ENCODE measurements at regions not wholly inside any gene's neighbourhood (a gene's known extent, or its start where the extent isn't known, plus 50 kb on each side); places are given as distances from the start of the nearest gene placed in this dataset.

GRCh38 chr13:63629591-63629990 lies 2213.9 kb upstream of the PCDH20 start:
- TF ChIP-seq, protein P1, sequence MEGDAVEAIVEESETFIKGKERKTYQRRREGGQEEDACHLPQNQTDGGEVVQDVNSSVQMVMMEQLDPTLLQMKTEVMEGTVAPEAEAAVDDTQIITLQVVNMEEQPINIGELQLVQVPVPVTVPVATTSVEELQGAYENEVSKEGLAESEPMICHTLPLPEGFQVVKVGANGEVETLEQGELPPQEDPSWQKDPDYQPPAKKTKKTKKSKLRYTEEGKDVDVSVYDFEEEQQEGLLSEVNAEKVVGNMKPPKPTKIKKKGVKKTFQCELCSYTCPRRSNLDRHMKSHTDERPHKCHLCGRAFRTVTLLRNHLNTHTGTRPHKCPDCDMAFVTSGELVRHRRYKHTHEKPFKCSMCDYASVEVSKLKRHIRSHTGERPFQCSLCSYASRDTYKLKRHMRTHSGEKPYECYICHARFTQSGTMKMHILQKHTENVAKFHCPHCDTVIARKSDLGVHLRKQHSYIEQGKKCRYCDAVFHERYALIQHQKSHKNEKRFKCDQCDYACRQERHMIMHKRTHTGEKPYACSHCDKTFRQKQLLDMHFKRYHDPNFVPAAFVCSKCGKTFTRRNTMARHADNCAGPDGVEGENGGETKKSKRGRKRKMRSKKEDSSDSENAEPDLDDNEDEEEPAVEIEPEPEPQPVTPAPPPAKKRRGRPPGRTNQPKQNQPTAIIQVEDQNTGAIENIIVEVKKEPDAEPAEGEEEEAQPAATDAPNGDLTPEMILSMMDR (IDR thresholded peaks at IDR 0.05), result no peak
- TF ChIP-seq EP300 (IDR thresholded peaks at IDR 0.05), result no peak

Measured in esophagus muscularis mucosa (tissue), 3 donors.